Left ventricle myocardium inferior (tissue), 1 donor: ENCODE measurements at regions not wholly inside any gene's neighbourhood (a gene's known extent, or its start where the extent isn't known, plus 50 kb on each side); places are given as distances from the start of the nearest gene placed in this dataset.

Experiments used
- DNase-seq: peaks from one replicate; pipeline ENCODE4 v3.0.0-alpha.2; 2020
- H3K27ac ChIP-seq: fragments of 200-600 bp; replicated peaks from 2 replicates; pipeline ENCODE4 v1.8.0; 2021
- H3K27me3 ChIP-seq: fragments of 200-600 bp; 2 replicates; pipeline ENCODE4 v1.8.0; 2021; ENCODE audit warnings: low read depth
- H3K36me3 ChIP-seq: fragments of 200-600 bp; 2 replicates; pipeline ENCODE4 v1.8.0; 2021
- H3K4me1 ChIP-seq: fragments of 200-600 bp; 2 replicates; pipeline ENCODE4 v1.8.0; 2021
- H3K4me3 ChIP-seq: fragments of 200-600 bp; 2 replicates; pipeline ENCODE4 v1.8.0; 2021; ENCODE audit warnings: mild to moderate bottlenecking, moderate library complexity
- H3K9me3 ChIP-seq: fragments of 200-600 bp; replicated peaks from 2 replicates; pipeline ENCODE4 v1.8.0; 2021
- CTCF ChIP-seq: fragments of 200-600 bp; IDR thresholded peaks from 2 replicates; pipeline ENCODE4 v1.8.0; 2021; ENCODE audit warnings: antibody characterized with exemption, mild to moderate bottlenecking, borderline replicate concordance
- intact Hi-C: fragments of 100-400 bp; cut with micrococcal nuclease; formaldehyde crosslinking; loops from one replicate; pipeline ENCODE4 v1.11.0; 2022
- donor health status: DM: no; HTN: yes; CAD: no; lungs with severe emphysema.

- Histone ChIP-seq H3K4me1 (no peaks in the 10 kb centered on the region), H3K27ac (no peak overlapping the region), H3K4me3 (no peak overlapping the region), H3K36me3 (no peaks in the 10 kb centered on the region), H3K9me3 (peaks cover 46% of the 10 kb centered on the region), H3K27me3 (no peaks in the 10 kb centered on the region)
- no peak for TF ChIP-seq CTCF
- DNase-seq = no peak
- intact Hi-C loops = no loop called here
Observed at GRCh38 chr3:105077060-105077822, 289.5 kb upstream of the ALCAM start.

- Histone ChIP-seq H3K27me3 (no peaks in the 10 kb centered on the region), H3K27ac (no peak overlapping the region), H3K4me3 (no peak overlapping the region), H3K4me1 (no peaks in the 10 kb centered on the region), H3K36me3 (no peaks in the 10 kb centered on the region), H3K9me3 (peaks cover 13% of the 10 kb centered on the region)
- intact Hi-C loops = no loop called here
- DNase-seq = no peak
- no peak for TF ChIP-seq CTCF
Observed at GRCh38 chr3:105083945-105084344, 282.8 kb upstream of the ALCAM start.

GRCh38 chr3:105085506-105085905 lies 281.2 kb upstream of the ALCAM start:
- no peak for TF ChIP-seq CTCF
- H3K4me1 ChIP-seq = no peaks in the 10 kb centered on the region
- peaks cover 5% of the 10 kb centered on the region for H3K9me3 ChIP-seq
- H3K36me3 ChIP-seq = no peaks in the 10 kb centered on the region
- no peaks in the 10 kb centered on the region for H3K27me3 ChIP-seq
- H3K27ac ChIP-seq = no peak overlapping the region
- DNase-seq = no peak
- intact Hi-C loops = no loop called here
- H3K4me3 ChIP-seq = no peak overlapping the region

- H3K36me3 ChIP-seq = no peaks in the 10 kb centered on the region
- no peak for DNase-seq
- peaks cover 8% of the 10 kb centered on the region for H3K27me3 ChIP-seq
- TF ChIP-seq CTCF = no peak
- intact Hi-C loops = no loop called here
- no peak overlapping the region for H3K4me3 ChIP-seq
- H3K27ac ChIP-seq = no peak overlapping the region
- peaks cover 13% of the 10 kb centered on the region for H3K9me3 ChIP-seq
- H3K4me1 ChIP-seq = no peaks in the 10 kb centered on the region
Observed at GRCh38 chr3:105093371-105094252, 273.1 kb upstream of the ALCAM start.

- no peaks in the 10 kb centered on the region for H3K36me3 ChIP-seq
- H3K27me3 ChIP-seq = peaks cover 8% of the 10 kb centered on the region
- H3K9me3 ChIP-seq = peaks cover 13% of the 10 kb centered on the region
- H3K4me3 ChIP-seq = no peak overlapping the region
- H3K27ac ChIP-seq = no peak overlapping the region
- no peak for TF ChIP-seq CTCF
- intact Hi-C loops = no loop called here
- no peak for DNase-seq
- H3K4me1 ChIP-seq = no peaks in the 10 kb centered on the region
Observed at GRCh38 chr3:105094588-105094987, 272.1 kb upstream of the ALCAM start.
